A673 (cell line): ENCODE measurements at regions not wholly inside any gene's neighbourhood (a gene's known extent, or its start where the extent isn't known, plus 50 kb on each side); places are given as distances from the start of the nearest gene placed in this dataset.

Source experiments
- BruUV-seq: library from RNA; stranded (reverse); fragments of 400-500 nt; replicated peaks from 2 replicates; lab custom pipeline; 2021; lab: Mats Ljungman, UMichigan
- CTCF ChIA-PET: fragments of 300-600 bp; sonication (Branson Sonifier 250); formaldehyde crosslinking; loops from one replicate; lab custom pipeline; 2022; ENCODE audit warnings: antibody characterized with exemption; lab: Charles Lee
- POLR2A ChIA-PET: fragments of 300-600 bp; sonication (Branson Sonifier 250); formaldehyde crosslinking; loops from one replicate; lab custom pipeline; 2022; ENCODE audit warnings: antibody characterized with exemption; ENCODE audit not compliant: low non-redundant PET; lab: Charles Lee
- DNase-seq: peaks from one replicate; pipeline ENCODE4 v3.0.0-alpha.2; 2015; ENCODE audit warnings: low spot score
- H3K27ac ChIP-seq: fragments of 200-600 bp; sonication (generic); 2 replicates; pipeline ENCODE4 v1.5.1; 2016; ENCODE audit warnings: mixed run types, low read depth, mild to moderate bottlenecking, mixed read lengths, antibody characterized with exemption, low read length; ENCODE audit not compliant: poor library complexity, severe bottlenecking
- H3K27me3 ChIP-seq: fragments of 200-600 bp; sonication (generic); replicated peaks from 2 replicates; pipeline ENCODE4 v1.6.1; 2017; ENCODE audit warnings: mixed run types, low read depth, mild to moderate bottlenecking, mixed read lengths, antibody characterized with exemption, low read length; ENCODE audit not compliant: insufficient read depth, poor library complexity
- H3K36me3 ChIP-seq: fragments of 200-600 bp; sonication (generic); 2 replicates; pipeline ENCODE4 v1.6.1; 2016; ENCODE audit warnings: mixed run types, mild to moderate bottlenecking, mixed read lengths, antibody characterized with exemption, low read length; ENCODE audit not compliant: insufficient read depth, poor library complexity, severe bottlenecking
- H3K4me1 ChIP-seq: fragments of 200-600 bp; sonication (generic); 2 replicates; pipeline ENCODE4 v1.6.1; 2017; ENCODE audit warnings: mixed run types, mild to moderate bottlenecking, mixed read lengths, antibody characterized with exemption, low read length; ENCODE audit not compliant: insufficient read depth, poor library complexity, severe bottlenecking
- H3K4me3 ChIP-seq: fragments of 200-600 bp; sonication (generic); 2 replicates; pipeline ENCODE4 v1.5.1; 2016; ENCODE audit warnings: low read depth, mixed run types, mild to moderate bottlenecking, mixed read lengths, low read length; ENCODE audit not compliant: poor library complexity, severe bottlenecking
- H3K9me3 ChIP-seq: fragments of 200-600 bp; sonication (generic); 2 replicates; pipeline ENCODE4 v1.6.1; 2016; ENCODE audit warnings: mixed run types, low read depth, mild to moderate bottlenecking, mixed read lengths, antibody characterized with exemption, low read length; ENCODE audit not compliant: poor library complexity, severe bottlenecking
- EZH2 ChIP-seq: fragments of 200-600 bp; sonication (generic); IDR thresholded peaks from 2 replicates; pipeline ENCODE4 v1.6.1; 2017; ENCODE audit warnings: borderline replicate concordance, low read depth, mild to moderate bottlenecking, mixed read lengths, antibody characterized with exemption, low read length; ENCODE audit not compliant: poor library complexity, severe bottlenecking
- intact Hi-C: fragments of 100-400 bp; cut with micrococcal nuclease; formaldehyde crosslinking; loops from one replicate; pipeline ENCODE4 v1.10.0; 2022; ENCODE audit not compliant: unreplicated experiment
- TF ChIP-seq, protein P1 (sequence below): fragments of 300-800, 200-600 bp; sonication (generic); conservative IDR thresholded peaks from 2 replicates; pipeline ENCODE4 v1.5.1; 2017; ENCODE audit warnings: low read depth, mild to moderate bottlenecking, antibody characterized with exemption, low read length, moderate library complexity, mixed read lengths

DNA sequence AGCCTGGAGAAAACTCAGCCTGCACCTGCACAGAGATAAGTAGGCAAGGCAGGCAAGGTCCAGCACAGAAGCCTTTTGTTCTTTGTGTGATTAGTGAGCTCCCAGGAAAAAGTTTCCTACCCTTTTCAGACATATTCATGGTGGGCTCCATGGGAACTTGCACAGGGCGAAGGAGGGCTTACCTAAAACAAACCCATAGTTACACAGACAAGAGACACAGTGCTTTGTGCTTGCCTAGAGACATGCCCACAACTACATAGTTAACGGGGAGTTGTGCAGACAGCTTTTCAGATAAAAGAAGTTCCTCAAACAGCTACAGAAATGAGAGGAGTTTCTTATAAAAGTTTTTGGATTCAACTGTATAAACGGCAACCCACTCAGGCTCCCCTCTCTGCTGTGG, 180.5 kb downstream of the GLUD2 start:
- CTCF ChIA-PET = no interaction called here
- H3K9me3 ChIP-seq = no peaks in the 10 kb centered on the region
- POLR2A ChIA-PET = no interaction called here
- TF ChIP-seq EZH2 = no peak
- TF ChIP-seq, protein P1, sequence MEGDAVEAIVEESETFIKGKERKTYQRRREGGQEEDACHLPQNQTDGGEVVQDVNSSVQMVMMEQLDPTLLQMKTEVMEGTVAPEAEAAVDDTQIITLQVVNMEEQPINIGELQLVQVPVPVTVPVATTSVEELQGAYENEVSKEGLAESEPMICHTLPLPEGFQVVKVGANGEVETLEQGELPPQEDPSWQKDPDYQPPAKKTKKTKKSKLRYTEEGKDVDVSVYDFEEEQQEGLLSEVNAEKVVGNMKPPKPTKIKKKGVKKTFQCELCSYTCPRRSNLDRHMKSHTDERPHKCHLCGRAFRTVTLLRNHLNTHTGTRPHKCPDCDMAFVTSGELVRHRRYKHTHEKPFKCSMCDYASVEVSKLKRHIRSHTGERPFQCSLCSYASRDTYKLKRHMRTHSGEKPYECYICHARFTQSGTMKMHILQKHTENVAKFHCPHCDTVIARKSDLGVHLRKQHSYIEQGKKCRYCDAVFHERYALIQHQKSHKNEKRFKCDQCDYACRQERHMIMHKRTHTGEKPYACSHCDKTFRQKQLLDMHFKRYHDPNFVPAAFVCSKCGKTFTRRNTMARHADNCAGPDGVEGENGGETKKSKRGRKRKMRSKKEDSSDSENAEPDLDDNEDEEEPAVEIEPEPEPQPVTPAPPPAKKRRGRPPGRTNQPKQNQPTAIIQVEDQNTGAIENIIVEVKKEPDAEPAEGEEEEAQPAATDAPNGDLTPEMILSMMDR = no peak
- no peaks in the 10 kb centered on the region for H3K36me3 ChIP-seq
- DNase-seq = no peak
- intact Hi-C loops = no loop called here
- H3K4me3 ChIP-seq = no peak overlapping the region
- H3K4me1 ChIP-seq = no peaks in the 10 kb centered on the region
- BruUV-seq = no TSS peak
- no peaks in the 10 kb centered on the region for H3K27me3 ChIP-seq
- no peak overlapping the region for H3K27ac ChIP-seq

DNA sequence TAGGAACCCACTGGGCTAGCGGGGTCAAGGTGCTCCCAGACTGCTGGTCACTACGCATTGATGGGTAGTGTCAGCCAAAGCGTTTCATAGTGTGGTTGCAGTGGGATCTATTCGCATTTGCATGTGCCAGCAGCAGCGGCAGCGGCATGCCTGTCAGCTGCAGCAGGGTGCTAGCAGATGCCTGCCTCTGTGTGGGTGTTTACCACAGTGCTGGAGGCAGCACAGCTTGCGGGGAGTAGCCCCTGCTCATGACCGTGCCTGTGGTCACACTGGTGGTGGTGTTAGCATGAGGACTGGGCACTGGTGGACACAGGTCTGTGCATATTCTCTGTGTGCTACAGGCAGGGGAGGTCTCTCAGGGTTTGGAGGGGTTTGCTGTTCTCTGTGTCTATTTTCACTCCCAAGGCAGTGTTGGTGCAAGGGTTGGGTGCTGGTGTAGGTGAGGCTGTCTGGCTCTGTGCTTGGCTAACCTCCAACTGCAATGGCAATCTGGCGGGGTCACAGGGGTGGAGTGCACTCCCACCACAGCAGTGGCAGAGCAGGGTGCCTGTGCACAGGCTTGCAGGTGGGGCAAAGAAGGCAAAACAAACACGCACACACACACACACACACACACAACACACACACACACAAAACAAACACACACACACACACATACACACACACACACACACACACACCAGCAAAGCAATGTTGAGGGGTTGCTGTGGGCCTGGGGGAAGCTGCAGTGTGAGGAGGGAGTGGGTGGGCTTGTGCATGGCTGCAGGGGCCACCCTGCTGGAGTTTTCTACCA, 184.4 kb downstream of the GLUD2 start:
- Histone ChIP-seq H3K4me1 (no peaks in the 10 kb centered on the region), H3K9me3 (no peaks in the 10 kb centered on the region), H3K27ac (no peak overlapping the region), H3K27me3 (no peaks in the 10 kb centered on the region), H3K36me3 (no peaks in the 10 kb centered on the region), H3K4me3 (no peak overlapping the region)
- intact Hi-C loops = no loop called here
- POLR2A ChIA-PET = no interaction called here
- no peak for TF ChIP-seq EZH2
- TF ChIP-seq, protein P1 = no peak
- CTCF ChIA-PET = no interaction called here
- no peak for DNase-seq
- no TSS peak for BruUV-seq

DNA sequence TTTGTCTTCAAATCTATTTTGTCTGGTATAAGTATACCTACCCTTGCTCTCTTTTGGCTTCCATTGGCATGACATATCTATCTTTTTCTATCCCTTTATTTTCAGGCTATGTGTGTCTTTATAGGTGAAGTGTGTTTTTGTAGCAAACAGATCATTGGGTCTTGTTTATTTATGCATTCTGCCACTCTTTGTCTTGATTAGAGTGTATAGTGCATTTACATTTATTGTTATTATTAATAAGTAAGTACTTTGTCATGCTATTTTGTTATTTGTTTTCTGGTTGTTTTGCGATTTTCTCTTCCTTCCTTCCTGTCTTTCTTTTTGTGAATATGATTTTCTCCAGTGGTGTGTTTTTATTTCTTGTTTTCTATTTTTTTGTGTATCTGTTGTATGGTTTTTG, 188.6 kb downstream of the GLUD2 start:
- intact Hi-C loops = no loop called here
- no peak overlapping the region for H3K4me3 ChIP-seq
- TF ChIP-seq, protein P1 = no peak
- TF ChIP-seq EZH2 = no peak
- no peaks in the 10 kb centered on the region for H3K4me1 ChIP-seq
- DNase-seq = no peak
- POLR2A ChIA-PET = no interaction called here
- BruUV-seq = no TSS peak
- no peaks in the 10 kb centered on the region for H3K36me3 ChIP-seq
- H3K27me3 ChIP-seq = no peaks in the 10 kb centered on the region
- CTCF ChIA-PET = no interaction called here
- no peak overlapping the region for H3K27ac ChIP-seq
- H3K9me3 ChIP-seq = no peaks in the 10 kb centered on the region
